ENCODE measurements at regions not wholly inside any gene's neighbourhood (a gene's known extent, or its start where the extent isn't known, plus 50 kb on each side); places are given as distances from the start of the nearest gene placed in this dataset.
"Not testable (repeated sequence)": the region's sequence is repeated elsewhere in the genome, so short reads cannot be mapped to it uniquely, and the experiment has no call there.

DNA sequence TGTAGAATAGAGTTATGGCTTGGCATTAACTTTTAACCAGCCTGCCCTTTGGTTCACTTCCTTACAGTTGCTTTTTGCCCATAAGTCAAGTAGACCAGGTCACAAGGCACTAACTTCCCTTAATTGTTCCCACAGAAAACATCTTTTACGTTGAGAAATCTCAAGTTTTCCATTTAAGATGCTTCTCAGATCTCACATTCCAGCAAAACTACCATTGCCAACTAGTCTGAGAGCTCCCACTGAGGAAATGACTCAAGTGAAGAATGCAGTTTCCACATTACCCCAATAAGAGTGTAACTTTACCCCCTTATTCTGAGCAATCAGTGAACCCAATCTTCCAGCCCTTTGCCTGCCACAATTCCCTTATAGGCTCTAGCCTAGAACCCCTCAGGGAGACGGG lies 502.2 kb upstream of the OLFM3 start:
- Histone ChIP-seq H3K4me3 (ENCODE audit: low read length in 3 of 3) (no peak overlapping the region), H3K27me3 (ENCODE audit: control insufficient read depth, insufficient read depth, low read length) (no peaks in the 10 kb centered on the region), H3K27ac (ENCODE audit: low read depth in 2 of 2, low read length in 2 of 2) (no peak overlapping the region), H3K36me3 (ENCODE audit: control insufficient read depth in 2 of 3, insufficient read depth in 3 of 3, low read length in 3 of 3) (no peaks in the 10 kb centered on the region), H3K9me3 (ENCODE audit: control insufficient read depth in 2 of 3, insufficient read depth in 1 of 3, low read length in 3 of 3) (peaks cover 0 to 7% (median 2%) of the 10 kb centered on the region in 3 donors), H3K4me1 (ENCODE audit: control insufficient read depth in 2 of 3, insufficient read depth in 2 of 3, low read depth in 1 of 3, low read length in 3 of 3) (no peaks in the 10 kb centered on the region), H3K9ac (ENCODE audit: low read length in 3 of 3) (no peak overlapping the region)
- DNase-seq (no peak), FAIRE-seq (no peak)
- intact Hi-C loops (cut with DNase I), result no loop called here
- no peak for TF ChIP-seq CTCF (IDR thresholded peaks at IDR 0.05; ENCODE audit: borderline replicate concordance, extremely low read depth, insufficient read depth)

- H3K4me1 ChIP-seq (ENCODE audit: control insufficient read depth in 2 of 3, insufficient read depth in 2 of 3, low read depth in 1 of 3, low read length in 3 of 3); H3K4me3 ChIP-seq (ENCODE audit: low read length in 3 of 3); H3K27ac ChIP-seq (ENCODE audit: low read depth in 2 of 2, low read length in 2 of 2); FAIRE-seq; H3K9ac ChIP-seq (ENCODE audit: low read length in 3 of 3); H3K9me3 ChIP-seq (ENCODE audit: control insufficient read depth in 2 of 3, insufficient read depth in 1 of 3, low read length in 3 of 3); intact Hi-C loops (cut with DNase I); H3K27me3 ChIP-seq (ENCODE audit: control insufficient read depth, insufficient read depth, low read length); H3K36me3 ChIP-seq (ENCODE audit: control insufficient read depth in 2 of 3, insufficient read depth in 3 of 3, low read length in 3 of 3); DNase-seq: not testable (repeated sequence)
These were observed 501.1 kb upstream of the OLFM3 start for GRCh38 chr1:102497810-102498209.

GRCh38 chr1:102472520-102472919 lies 475.8 kb upstream of the OLFM3 start:
- Histone ChIP-seq H3K9me3 (ENCODE audit: control insufficient read depth in 2 of 3, insufficient read depth in 1 of 3, low read length in 3 of 3) (no peaks in the 10 kb centered on the region), H3K4me1 (ENCODE audit: control insufficient read depth in 2 of 3, insufficient read depth in 2 of 3, low read depth in 1 of 3, low read length in 3 of 3) (no peaks in the 10 kb centered on the region), H3K9ac (ENCODE audit: low read length in 3 of 3) (no peak overlapping the region), H3K27ac (ENCODE audit: low read depth in 2 of 2, low read length in 2 of 2) (no peak overlapping the region), H3K27me3 (ENCODE audit: control insufficient read depth, insufficient read depth, low read length) (no peaks in the 10 kb centered on the region), H3K4me3 (ENCODE audit: low read length in 3 of 3) (no peak overlapping the region), H3K36me3 (ENCODE audit: control insufficient read depth in 2 of 3, insufficient read depth in 3 of 3, low read length in 3 of 3) (no peaks in the 10 kb centered on the region)
- DNase-seq (no peak), FAIRE-seq (no peak)
- TF ChIP-seq CTCF (IDR thresholded peaks at IDR 0.05; ENCODE audit: borderline replicate concordance, extremely low read depth, insufficient read depth), result no peak
- intact Hi-C loops (cut with DNase I), result no loop called here

DNA sequence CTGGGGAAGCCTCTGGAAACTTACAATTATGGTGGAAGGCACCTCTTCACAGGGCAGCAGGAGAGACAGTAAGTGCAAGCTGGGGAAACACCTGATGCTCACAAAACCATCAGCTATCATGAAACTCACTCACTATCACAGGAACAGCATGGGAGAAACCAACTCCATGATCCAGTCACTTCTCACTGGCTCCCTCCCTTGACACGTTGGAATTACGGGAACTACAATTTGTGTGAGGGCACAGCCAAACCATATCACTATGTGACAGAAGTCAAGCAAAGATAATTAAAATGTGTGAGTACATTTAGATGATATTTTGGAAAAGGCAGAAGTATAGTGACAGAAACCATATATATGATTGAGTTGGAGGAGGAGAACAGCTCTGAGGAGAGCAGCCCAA lies 474.0 kb upstream of the OLFM3 start:
- H3K4me1 ChIP-seq (ENCODE audit: control insufficient read depth in 2 of 3, insufficient read depth in 2 of 3, low read depth in 1 of 3, low read length in 3 of 3), result no peaks in the 10 kb centered on the region
- intact Hi-C loops (cut with DNase I), result no loop called here
- no peak overlapping the region for H3K9ac ChIP-seq (ENCODE audit: low read length in 3 of 3)
- H3K27me3 ChIP-seq (ENCODE audit: control insufficient read depth, insufficient read depth, low read length), result no peaks in the 10 kb centered on the region
- H3K9me3 ChIP-seq (ENCODE audit: control insufficient read depth in 2 of 3, insufficient read depth in 1 of 3, low read length in 3 of 3), result no peaks in the 10 kb centered on the region
- no peak overlapping the region for H3K27ac ChIP-seq (ENCODE audit: low read depth in 2 of 2, low read length in 2 of 2)
- no peak for FAIRE-seq
- no peak for TF ChIP-seq CTCF (IDR thresholded peaks at IDR 0.05; ENCODE audit: borderline replicate concordance, extremely low read depth, insufficient read depth)
- H3K36me3 ChIP-seq (ENCODE audit: control insufficient read depth in 2 of 3, insufficient read depth in 3 of 3, low read length in 3 of 3), result no peaks in the 10 kb centered on the region
- DNase-seq, result no peak
- H3K4me3 ChIP-seq (ENCODE audit: low read length in 3 of 3), result no peak overlapping the region
